SK-N-MC (cell line): ENCODE measurements at regions not wholly inside any gene's neighbourhood (a gene's known extent, or its start where the extent isn't known, plus 50 kb on each side); places are given as distances from the start of the nearest gene placed in this dataset.

ENCODE experiments used
- EZH2 ChIP-seq: fragments of 200-600 bp; sonication (generic); IDR thresholded peaks from one replicate; pipeline ENCODE4 v1.6.1; 2017; ENCODE audit warnings: antibody characterized with exemption
- FOXP2 ChIP-seq: optimal IDR thresholded peaks from 2 replicates; pipeline ENCODE3; 2011; ENCODE audit warnings: mild to moderate bottlenecking, moderate library complexity; ENCODE audit not compliant: insufficient read depth; ENCODE audit errors: extremely low read length, control extremely low read depth
- POLR2AphosphoS5 ChIP-seq: IDR thresholded peaks from 2 replicates; pipeline ENCODE4 v1.6.1; 2012; ENCODE audit warnings: mild to moderate bottlenecking, low read depth, low read length, borderline replicate concordance

GRCh38 chr3:27024493-27024892 lies 344.7 kb downstream of the NEK10 start:
- no peak for TF ChIP-seq POLR2AphosphoS5
- TF ChIP-seq EZH2 = no peak
- no peak for TF ChIP-seq FOXP2
